ENCODE measurements at regions not wholly inside any gene's neighbourhood (a gene's known extent, or its start where the extent isn't known, plus 50 kb on each side); places are given as distances from the start of the nearest gene placed in this dataset.

DNA sequence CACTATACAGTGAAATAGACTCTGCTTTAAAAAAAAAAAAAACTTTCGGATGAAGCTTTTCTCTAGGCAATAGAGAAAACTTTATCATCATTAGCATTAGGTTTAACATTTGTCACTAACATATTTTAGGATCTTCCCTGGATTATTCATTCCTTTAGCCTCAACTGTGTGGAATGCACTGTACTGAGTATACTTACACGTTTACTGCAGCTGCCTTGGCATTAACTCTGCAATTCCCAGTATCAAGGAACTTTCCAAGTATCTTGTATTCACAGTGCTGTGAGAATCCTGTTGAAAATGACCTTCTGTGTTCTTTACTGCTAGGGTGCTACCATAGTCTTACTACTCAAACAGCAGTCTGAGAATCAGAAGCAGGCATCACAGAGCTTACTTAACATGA is 328.2 kb upstream of the COL3A1 start:
- no peak for ATAC-seq
- no peaks in the 10 kb centered on the region for H3K4me1 ChIP-seq (ENCODE audit: insufficient read depth)
- Mint-ChIP-seq H3K9me3 (no peaks in the 10 kb centered on the region; the same call in 2 of the 3 replicates), H3K36me3 (ENCODE audit: low read depth) (no peaks in the 10 kb centered on the region), H3K4me1 (no peaks in the 10 kb centered on the region), H3K27ac (no peak overlapping the region), H3K4me3 (no peak overlapping the region), H3K27me3 (ENCODE audit: insufficient read depth, low read depth, poor library complexity) (no peaks in the 10 kb centered on the region)
- H4K20me1 ChIP-seq (replicated peaks; ENCODE audit: insufficient read depth), result no peaks in the 10 kb centered on the region
- H3K4me2 ChIP-seq, result no peak overlapping the region
- no peaks in the 10 kb centered on the region for H3K27me3 ChIP-seq (ENCODE audit: insufficient read depth)
- no peaks in the 10 kb centered on the region for H3K36me3 ChIP-seq (ENCODE audit: insufficient read depth)
- no peak overlapping the region for H3K4me3 ChIP-seq
- no peak overlapping the region for H2AFZ ChIP-seq
- DNase-seq (ENCODE audit: low spot score), result no peak
- H3F3A ChIP-seq (replicated peaks; ENCODE audit: low read depth), result no peaks in the 10 kb centered on the region
- no peak overlapping the region for H3K27ac ChIP-seq (ENCODE audit: low read depth)
- H3K9me2 ChIP-seq (ENCODE audit: insufficient read depth), result no peaks in the 10 kb centered on the region
- TF ChIP-seq ZNF114 (CRISPR knock-in tag; IDR thresholded peaks at IDR 0.05) (no peak), POLR2AphosphoS5 (IDR thresholded peaks at IDR 0.05; ENCODE audit: low read depth) (no peak), CREB1 (CRISPR knock-in tag; IDR thresholded peaks at IDR 0.05; ENCODE audit: low read depth) (no peak), EZH2 (IDR thresholded peaks at IDR 0.05; ENCODE audit: low read depth, unreplicated experiment) (no peak), STAT1 (IDR thresholded peaks at IDR 0.05; ENCODE audit: unreplicated experiment) (no peak), ZNF331 (CRISPR knock-in tag; IDR thresholded peaks at IDR 0.05; ENCODE audit: low read depth) (no peak), JUNB (IDR thresholded peaks at IDR 0.05; ENCODE audit: unreplicated experiment) (no peak)
- TF ChIP-seq, protein P1, sequence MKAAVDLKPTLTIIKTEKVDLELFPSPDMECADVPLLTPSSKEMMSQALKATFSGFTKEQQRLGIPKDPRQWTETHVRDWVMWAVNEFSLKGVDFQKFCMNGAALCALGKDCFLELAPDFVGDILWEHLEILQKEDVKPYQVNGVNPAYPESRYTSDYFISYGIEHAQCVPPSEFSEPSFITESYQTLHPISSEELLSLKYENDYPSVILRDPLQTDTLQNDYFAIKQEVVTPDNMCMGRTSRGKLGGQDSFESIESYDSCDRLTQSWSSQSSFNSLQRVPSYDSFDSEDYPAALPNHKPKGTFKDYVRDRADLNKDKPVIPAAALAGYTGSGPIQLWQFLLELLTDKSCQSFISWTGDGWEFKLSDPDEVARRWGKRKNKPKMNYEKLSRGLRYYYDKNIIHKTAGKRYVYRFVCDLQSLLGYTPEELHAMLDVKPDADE (IDR thresholded peaks at IDR 0.05), result no peak
- TF ChIP-seq, protein P2, sequence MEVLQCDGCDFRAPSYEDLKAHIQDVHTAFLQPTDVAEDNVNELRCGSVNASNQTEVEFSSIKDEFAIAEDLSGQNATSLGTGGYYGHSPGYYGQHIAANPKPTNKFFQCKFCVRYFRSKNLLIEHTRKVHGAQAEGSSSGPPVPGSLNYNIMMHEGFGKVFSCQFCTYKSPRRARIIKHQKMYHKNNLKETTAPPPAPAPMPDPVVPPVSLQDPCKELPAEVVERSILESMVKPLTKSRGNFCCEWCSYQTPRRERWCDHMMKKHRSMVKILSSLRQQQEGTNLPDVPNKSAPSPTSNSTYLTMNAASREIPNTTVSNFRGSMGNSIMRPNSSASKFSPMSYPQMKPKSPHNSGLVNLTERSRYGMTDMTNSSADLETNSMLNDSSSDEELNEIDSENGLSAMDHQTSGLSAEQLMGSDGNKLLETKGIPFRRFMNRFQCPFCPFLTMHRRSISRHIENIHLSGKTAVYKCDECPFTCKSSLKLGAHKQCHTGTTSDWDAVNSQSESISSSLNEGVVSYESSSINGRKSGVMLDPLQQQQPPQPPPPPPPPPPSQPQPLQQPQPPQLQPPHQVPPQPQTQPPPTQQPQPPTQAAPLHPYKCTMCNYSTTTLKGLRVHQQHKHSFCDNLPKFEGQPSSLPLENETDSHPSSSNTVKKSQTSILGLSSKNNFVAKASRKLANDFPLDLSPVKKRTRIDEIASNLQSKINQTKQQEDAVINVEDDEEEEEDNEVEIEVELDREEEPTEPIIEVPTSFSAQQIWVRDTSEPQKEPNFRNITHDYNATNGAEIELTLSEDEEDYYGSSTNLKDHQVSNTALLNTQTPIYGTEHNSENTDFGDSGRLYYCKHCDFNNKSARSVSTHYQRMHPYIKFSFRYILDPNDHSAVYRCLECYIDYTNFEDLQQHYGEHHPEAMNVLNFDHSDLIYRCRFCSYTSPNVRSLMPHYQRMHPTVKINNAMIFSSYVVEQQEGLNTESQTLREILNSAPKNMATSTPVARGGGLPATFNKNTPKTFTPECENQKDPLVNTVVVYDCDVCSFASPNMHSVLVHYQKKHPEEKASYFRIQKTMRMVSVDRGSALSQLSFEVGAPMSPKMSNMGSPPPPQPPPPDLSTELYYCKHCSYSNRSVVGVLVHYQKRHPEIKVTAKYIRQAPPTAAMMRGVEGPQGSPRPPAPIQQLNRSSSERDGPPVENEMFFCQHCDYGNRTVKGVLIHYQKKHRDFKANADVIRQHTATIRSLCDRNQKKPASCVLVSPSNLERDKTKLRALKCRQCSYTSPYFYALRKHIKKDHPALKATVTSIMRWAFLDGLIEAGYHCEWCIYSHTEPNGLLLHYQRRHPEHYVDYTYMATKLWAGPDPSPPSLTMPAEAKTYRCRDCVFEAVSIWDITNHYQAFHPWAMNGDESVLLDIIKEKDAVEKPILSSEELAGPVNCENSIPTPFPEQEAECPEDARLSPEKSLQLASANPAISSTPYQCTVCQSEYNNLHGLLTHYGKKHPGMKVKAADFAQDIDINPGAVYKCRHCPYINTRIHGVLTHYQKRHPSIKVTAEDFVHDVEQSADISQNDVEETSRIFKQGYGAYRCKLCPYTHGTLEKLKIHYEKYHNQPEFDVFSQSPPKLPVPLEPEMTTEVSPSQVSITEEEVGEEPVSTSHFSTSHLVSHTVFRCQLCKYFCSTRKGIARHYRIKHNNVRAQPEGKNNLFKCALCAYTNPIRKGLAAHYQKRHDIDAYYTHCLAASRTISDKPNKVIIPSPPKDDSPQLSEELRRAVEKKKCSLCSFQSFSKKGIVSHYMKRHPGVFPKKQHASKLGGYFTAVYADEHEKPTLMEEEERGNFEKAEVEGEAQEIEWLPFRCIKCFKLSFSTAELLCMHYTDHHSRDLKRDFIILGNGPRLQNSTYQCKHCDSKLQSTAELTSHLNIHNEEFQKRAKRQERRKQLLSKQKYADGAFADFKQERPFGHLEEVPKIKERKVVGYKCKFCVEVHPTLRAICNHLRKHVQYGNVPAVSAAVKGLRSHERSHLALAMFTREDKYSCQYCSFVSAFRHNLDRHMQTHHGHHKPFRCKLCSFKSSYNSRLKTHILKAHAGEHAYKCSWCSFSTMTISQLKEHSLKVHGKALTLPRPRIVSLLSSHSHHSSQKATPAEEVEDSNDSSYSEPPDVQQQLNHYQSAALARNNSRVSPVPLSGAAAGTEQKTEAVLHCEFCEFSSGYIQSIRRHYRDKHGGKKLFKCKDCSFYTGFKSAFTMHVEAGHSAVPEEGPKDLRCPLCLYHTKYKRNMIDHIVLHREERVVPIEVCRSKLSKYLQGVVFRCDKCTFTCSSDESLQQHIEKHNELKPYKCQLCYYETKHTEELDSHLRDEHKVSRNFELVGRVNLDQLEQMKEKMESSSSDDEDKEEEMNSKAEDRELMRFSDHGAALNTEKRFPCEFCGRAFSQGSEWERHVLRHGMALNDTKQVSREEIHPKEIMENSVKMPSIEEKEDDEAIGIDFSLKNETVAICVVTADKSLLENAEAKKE (CRISPR knock-in tag; IDR thresholded peaks at IDR 0.05), result no peak
- no peaks in the 10 kb centered on the region for H3K79me2 ChIP-seq (replicated peaks; ENCODE audit: insufficient read depth)
